ENCODE measurements at regions not wholly inside any gene's neighbourhood (a gene's known extent, or its start where the extent isn't known, plus 50 kb on each side); places are given as distances from the start of the nearest gene placed in this dataset.

DNA sequence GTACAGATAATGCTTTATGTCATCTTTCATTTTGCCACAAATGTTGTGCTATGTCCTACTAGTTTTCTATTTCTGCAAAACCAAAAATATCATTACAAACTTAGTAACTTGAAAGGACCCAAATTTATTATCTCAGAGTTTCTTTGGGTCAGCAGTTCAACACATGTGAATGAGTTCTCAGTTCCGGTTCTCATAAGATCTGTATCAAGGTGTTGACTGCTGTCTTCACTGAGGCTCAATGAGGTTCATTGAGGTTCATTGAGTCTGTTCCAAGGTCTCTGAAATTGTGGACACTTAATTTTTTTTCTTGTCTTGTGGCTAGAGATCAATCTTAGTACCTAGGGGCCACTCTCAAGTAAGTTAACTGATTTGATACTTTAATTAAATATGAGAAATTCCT, 525.1 kb upstream of the BRINP3 start:
- no peaks in the 10 kb centered on the region for H3K9me3 ChIP-seq (replicated peaks; ENCODE audit: control insufficient read depth, insufficient read depth, low read depth, low read length)
- FAIRE-seq (no peak), DNase-seq (ENCODE audit: extremely low read depth in 1 of 4, low spot score in 3 of 4) (no peak), ATAC-seq (no peak)
- no peaks in the 10 kb centered on the region for H4K20me1 ChIP-seq (replicated peaks; ENCODE audit: control insufficient read depth, insufficient read depth, low read length)
- H3K27me3 ChIP-seq (ENCODE audit: control insufficient read depth in 2 of 2, insufficient read depth in 2 of 2, low read length in 2 of 2): no peaks in the 10 kb centered on the region
- H3K4me3 ChIP-seq: no peak overlapping the region
- H2AFZ ChIP-seq (ENCODE audit: low read depth, low read length): no peak overlapping the region
- no peak overlapping the region for H3K9ac ChIP-seq (ENCODE audit: insufficient read depth in 1 of 2, low read depth in 2 of 2, low read length in 2 of 2)
- no TSS peak for BruUV-seq (replicated peaks)
- CTCF ChIA-PET (ENCODE audit: low intra/inter-chr PET ratio): no interaction called here
- no peaks in the 10 kb centered on the region for H3K36me3 ChIP-seq (ENCODE audit: control insufficient read depth, insufficient read depth, low read length)
- POLR2A ChIA-PET: no interaction called here
- H3K9me1 ChIP-seq (ENCODE audit: control insufficient read depth, insufficient read depth, low read length): no peaks in the 10 kb centered on the region
- no peaks in the 10 kb centered on the region for H3K79me2 ChIP-seq (ENCODE audit: control insufficient read depth, insufficient read depth, low read length)
- H3K4me1 ChIP-seq (replicated peaks in 1 of 2; ENCODE audit: control insufficient read depth in 2 of 2, insufficient read depth in 2 of 2, low read length in 2 of 2): no peaks in the 10 kb centered on the region
- no peak overlapping the region for H3K4me2 ChIP-seq (ENCODE audit: insufficient read depth, low read length)
- intact Hi-C loops (cut with micrococcal nuclease): no loop called here
- WGBS (ENCODE audit: insufficient coverage, low coverage, missing lambda C conversion rate): 3% methylated on average over 1 of the region's 1 CpG
- in situ Hi-C loops (cut with MboI): no loop called here
- no peak overlapping the region for H3K27ac ChIP-seq (ENCODE audit: extremely low read depth, low read depth, low read length)
- TF ChIP-seq TAL1 (IDR thresholded peaks at IDR 0.05): no peak
- TF ChIP-seq, protein P1, sequence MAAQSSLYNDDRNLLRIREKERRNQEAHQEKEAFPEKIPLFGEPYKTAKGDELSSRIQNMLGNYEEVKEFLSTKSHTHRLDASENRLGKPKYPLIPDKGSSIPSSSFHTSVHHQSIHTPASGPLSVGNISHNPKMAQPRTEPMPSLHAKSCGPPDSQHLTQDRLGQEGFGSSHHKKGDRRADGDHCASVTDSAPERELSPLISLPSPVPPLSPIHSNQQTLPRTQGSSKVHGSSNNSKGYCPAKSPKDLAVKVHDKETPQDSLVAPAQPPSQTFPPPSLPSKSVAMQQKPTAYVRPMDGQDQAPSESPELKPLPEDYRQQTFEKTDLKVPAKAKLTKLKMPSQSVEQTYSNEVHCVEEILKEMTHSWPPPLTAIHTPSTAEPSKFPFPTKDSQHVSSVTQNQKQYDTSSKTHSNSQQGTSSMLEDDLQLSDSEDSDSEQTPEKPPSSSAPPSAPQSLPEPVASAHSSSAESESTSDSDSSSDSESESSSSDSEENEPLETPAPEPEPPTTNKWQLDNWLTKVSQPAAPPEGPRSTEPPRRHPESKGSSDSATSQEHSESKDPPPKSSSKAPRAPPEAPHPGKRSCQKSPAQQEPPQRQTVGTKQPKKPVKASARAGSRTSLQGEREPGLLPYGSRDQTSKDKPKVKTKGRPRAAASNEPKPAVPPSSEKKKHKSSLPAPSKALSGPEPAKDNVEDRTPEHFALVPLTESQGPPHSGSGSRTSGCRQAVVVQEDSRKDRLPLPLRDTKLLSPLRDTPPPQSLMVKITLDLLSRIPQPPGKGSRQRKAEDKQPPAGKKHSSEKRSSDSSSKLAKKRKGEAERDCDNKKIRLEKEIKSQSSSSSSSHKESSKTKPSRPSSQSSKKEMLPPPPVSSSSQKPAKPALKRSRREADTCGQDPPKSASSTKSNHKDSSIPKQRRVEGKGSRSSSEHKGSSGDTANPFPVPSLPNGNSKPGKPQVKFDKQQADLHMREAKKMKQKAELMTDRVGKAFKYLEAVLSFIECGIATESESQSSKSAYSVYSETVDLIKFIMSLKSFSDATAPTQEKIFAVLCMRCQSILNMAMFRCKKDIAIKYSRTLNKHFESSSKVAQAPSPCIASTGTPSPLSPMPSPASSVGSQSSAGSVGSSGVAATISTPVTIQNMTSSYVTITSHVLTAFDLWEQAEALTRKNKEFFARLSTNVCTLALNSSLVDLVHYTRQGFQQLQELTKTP (IDR thresholded peaks at IDR 0.05; ENCODE audit: low read depth in 1 of 2, partially characterized antibody in 2 of 2): no peak
- no peak for TF ChIP-seq SUPT5H (IDR thresholded peaks at IDR 0.05)
- no peak for TF ChIP-seq ZKSCAN3 (CRISPR knock-in tag; IDR thresholded peaks at IDR 0.05)
- no peak for TF ChIP-seq ELF4 (CRISPR knock-in tag; IDR thresholded peaks at IDR 0.05)
- TF ChIP-seq MTA1 (IDR thresholded peaks at IDR 0.05; ENCODE audit: borderline replicate concordance): no peak
- TF ChIP-seq FUS (optimal IDR thresholded peaks at IDR 0.05; ENCODE audit: low read depth, low read length): no peak
- no peak for TF ChIP-seq RFX7 (CRISPR knock-in tag; IDR thresholded peaks at IDR 0.05)
- no peak for TF ChIP-seq ZNF232 (CRISPR knock-in tag; IDR thresholded peaks at IDR 0.05)
- TF ChIP-seq HEY1 (CRISPR knock-in tag; IDR thresholded peaks at IDR 0.05; ENCODE audit: borderline replicate concordance): no peak
- TF ChIP-seq ARNT (IDR thresholded peaks at IDR 0.05): no peak
- TF ChIP-seq, protein P2, sequence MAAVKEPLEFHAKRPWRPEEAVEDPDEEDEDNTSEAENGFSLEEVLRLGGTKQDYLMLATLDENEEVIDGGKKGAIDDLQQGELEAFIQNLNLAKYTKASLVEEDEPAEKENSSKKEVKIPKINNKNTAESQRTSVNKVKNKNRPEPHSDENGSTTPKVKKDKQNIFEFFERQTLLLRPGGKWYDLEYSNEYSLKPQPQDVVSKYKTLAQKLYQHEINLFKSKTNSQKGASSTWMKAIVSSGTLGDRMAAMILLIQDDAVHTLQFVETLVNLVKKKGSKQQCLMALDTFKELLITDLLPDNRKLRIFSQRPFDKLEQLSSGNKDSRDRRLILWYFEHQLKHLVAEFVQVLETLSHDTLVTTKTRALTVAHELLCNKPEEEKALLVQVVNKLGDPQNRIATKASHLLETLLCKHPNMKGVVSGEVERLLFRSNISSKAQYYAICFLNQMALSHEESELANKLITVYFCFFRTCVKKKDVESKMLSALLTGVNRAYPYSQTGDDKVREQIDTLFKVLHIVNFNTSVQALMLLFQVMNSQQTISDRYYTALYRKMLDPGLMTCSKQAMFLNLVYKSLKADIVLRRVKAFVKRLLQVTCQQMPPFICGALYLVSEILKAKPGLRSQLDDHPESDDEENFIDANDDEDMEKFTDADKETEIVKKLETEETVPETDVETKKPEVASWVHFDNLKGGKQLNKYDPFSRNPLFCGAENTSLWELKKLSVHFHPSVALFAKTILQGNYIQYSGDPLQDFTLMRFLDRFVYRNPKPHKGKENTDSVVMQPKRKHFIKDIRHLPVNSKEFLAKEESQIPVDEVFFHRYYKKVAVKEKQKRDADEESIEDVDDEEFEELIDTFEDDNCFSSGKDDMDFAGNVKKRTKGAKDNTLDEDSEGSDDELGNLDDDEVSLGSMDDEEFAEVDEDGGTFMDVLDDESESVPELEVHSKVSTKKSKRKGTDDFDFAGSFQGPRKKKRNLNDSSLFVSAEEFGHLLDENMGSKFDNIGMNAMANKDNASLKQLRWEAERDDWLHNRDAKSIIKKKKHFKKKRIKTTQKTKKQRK (IDR thresholded peaks at IDR 0.05; ENCODE audit: borderline replicate concordance, low read depth, low read length): no peak
- no peak for TF ChIP-seq MCM7 (IDR thresholded peaks at IDR 0.05)
- TF ChIP-seq ZKSCAN1 (IDR thresholded peaks at IDR 0.05; ENCODE audit: low read depth, low read length): no peak
- no peak for TF ChIP-seq STAT5A (IDR thresholded peaks at IDR 0.05; ENCODE audit: borderline replicate concordance, low read length)
- no peak for TF ChIP-seq PATZ1 (CRISPR knock-in tag; IDR thresholded peaks at IDR 0.05; ENCODE audit: borderline replicate concordance)
